ENCODE measurements at regions not wholly inside any gene's neighbourhood (a gene's known extent, or its start where the extent isn't known, plus 50 kb on each side); places are given as distances from the start of the nearest gene placed in this dataset.

DNA sequence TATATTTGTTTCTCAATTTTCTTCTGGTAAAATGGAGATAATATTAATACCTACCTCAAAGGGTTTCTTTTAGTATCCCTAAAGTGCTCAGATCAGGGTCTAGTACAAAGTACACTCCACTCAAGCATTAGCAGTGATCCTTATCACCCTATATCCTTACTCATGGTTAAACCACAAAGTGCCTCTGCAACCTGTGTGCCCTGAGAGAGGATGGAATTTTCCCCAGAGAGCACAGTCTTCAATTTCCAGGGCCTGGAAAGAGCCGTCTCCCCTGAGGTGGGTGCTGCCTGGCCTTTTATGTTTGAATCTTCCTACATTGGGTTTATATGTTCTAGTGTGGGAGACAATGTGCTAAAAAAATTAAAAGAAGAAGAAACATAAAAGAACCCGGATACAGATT, 183.1 kb upstream of the FBXO33 start:
- TF ChIP-seq, protein P1, sequence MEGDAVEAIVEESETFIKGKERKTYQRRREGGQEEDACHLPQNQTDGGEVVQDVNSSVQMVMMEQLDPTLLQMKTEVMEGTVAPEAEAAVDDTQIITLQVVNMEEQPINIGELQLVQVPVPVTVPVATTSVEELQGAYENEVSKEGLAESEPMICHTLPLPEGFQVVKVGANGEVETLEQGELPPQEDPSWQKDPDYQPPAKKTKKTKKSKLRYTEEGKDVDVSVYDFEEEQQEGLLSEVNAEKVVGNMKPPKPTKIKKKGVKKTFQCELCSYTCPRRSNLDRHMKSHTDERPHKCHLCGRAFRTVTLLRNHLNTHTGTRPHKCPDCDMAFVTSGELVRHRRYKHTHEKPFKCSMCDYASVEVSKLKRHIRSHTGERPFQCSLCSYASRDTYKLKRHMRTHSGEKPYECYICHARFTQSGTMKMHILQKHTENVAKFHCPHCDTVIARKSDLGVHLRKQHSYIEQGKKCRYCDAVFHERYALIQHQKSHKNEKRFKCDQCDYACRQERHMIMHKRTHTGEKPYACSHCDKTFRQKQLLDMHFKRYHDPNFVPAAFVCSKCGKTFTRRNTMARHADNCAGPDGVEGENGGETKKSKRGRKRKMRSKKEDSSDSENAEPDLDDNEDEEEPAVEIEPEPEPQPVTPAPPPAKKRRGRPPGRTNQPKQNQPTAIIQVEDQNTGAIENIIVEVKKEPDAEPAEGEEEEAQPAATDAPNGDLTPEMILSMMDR (IDR thresholded peaks at IDR 0.05), result no peak
- TF ChIP-seq POLR2A (IDR thresholded peaks at IDR 0.05), result no peak
